Activated CD4-positive, alpha-beta T cell treated with anti-CD3 and anti-CD28 coated beads, Interleukin-2, amount 10 ng/mL, durations not matched to agents 24 days and 14 days (primary cell): ENCODE measurements at regions not wholly inside any gene's neighbourhood (a gene's known extent, or its start where the extent isn't known, plus 50 kb on each side); places are given as distances from the start of the nearest gene placed in this dataset.

Source experiments
- DNase-seq: peaks from one replicate; pipeline ENCODE4 v3.0.0; 2022
- H3K27ac Mint-ChIP-seq: one replicate; pipeline ENCODE4 v1.8.0; 2022; ENCODE audit warnings: mild to moderate bottlenecking, mixed read lengths
- H3K27me3 Mint-ChIP-seq: one replicate; pipeline ENCODE4 v1.8.0; 2022; ENCODE audit warnings: mixed read lengths
- H3K36me3 Mint-ChIP-seq: one replicate; pipeline ENCODE4 v1.8.0; 2022; ENCODE audit warnings: low read depth, mild to moderate bottlenecking, mixed read lengths
- H3K4me1 Mint-ChIP-seq: one replicate; pipeline ENCODE4 v1.8.0; 2021; ENCODE audit warnings: mixed read lengths
- H3K4me3 Mint-ChIP-seq: one replicate; pipeline ENCODE4 v1.8.0; 2022; ENCODE audit warnings: mild to moderate bottlenecking, moderate library complexity, mixed read lengths
- H3K9me3 Mint-ChIP-seq: one replicate; pipeline ENCODE4 v1.8.0; 2021; ENCODE audit warnings: mixed read lengths
- intact Hi-C: fragments of 100-400 bp; cut with micrococcal nuclease; formaldehyde crosslinking; loops from one replicate; pipeline ENCODE4 v1.15.1; 2023

DNA sequence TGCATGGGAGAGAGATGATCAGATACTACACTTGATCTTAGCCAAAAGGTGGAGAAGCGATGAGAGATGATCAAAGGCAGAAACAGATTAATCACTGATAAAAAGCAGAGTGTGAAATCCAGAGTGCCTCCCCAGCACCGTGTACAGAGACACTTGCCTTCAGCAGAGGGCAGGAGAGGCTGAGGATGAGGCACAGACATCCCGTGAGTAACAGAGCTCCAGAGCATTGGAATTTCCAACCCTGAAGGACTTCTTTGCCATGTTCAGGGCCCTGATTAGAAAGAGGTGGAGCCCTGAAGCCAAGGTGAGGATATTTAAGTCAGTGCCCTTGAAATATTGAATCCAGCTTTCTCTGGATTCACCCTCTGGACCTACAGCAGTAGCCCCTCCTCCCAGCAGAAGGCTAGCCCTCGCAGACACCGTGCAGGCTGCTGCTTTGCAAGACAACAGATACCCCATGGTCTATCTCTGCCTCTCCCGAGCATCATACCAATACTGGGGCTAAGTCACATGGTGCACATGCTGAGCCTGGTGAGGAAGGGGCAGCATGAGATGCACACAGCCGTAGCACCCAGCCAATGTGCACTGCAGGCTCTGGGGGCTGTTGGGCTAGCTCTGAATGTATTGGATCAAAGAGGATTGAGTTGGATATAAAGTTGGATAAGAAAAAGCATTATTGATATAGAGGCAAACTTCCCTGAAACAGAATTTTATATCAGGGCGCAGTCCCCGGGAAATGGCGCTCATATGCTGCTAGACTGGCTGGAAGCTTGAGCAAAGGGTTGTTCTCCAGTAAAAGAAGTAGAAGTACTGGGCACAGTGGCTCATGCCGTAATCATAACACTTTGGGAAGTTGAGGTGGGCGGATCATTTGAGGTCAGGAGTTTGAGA lies 200.3 kb upstream of the B3GAT1 start:
- intact Hi-C loops, result no loop called here
- no peak for DNase-seq

DNA sequence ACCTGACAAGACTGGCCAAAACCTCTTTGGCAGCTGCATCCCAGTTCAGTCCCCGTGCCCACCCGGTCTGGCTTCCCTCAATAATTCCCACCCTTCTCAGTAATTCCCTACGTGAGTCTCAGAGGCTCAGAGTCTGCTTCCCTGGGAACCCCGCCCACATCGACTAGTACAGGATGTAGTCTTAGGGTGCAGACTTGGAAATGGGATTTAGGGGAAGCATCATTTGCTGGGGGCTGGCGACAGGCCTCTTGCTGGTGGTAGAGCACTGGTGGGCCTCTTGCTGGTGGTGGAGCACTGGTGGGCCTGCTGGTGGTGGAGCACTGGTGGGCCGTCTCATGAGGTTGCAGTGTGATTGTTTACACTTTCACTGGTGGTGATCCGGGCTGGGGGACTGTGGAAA lies 199.5 kb upstream of the B3GAT1 start:
- H3K27ac Mint-ChIP-seq, result no peak overlapping the region
- DNase-seq, result no peak
- intact Hi-C loops, result no loop called here
- H3K27me3 Mint-ChIP-seq, result no peaks in the 10 kb centered on the region
- no peaks in the 10 kb centered on the region for H3K4me1 Mint-ChIP-seq
- H3K4me3 Mint-ChIP-seq, result no peak overlapping the region
- H3K9me3 Mint-ChIP-seq, result no peaks in the 10 kb centered on the region
- H3K36me3 Mint-ChIP-seq, result no peaks in the 10 kb centered on the region

More for the DNA sequence above, 200.3 kb upstream of the B3GAT1 start:
- H3K27ac Mint-ChIP-seq, result no peak overlapping the region
- H3K36me3 Mint-ChIP-seq, result no peaks in the 10 kb centered on the region
- H3K9me3 Mint-ChIP-seq, result no peaks in the 10 kb centered on the region
- H3K4me3 Mint-ChIP-seq, result no peak overlapping the region
- no peaks in the 10 kb centered on the region for H3K27me3 Mint-ChIP-seq
- H3K4me1 Mint-ChIP-seq, result no peaks in the 10 kb centered on the region

DNA sequence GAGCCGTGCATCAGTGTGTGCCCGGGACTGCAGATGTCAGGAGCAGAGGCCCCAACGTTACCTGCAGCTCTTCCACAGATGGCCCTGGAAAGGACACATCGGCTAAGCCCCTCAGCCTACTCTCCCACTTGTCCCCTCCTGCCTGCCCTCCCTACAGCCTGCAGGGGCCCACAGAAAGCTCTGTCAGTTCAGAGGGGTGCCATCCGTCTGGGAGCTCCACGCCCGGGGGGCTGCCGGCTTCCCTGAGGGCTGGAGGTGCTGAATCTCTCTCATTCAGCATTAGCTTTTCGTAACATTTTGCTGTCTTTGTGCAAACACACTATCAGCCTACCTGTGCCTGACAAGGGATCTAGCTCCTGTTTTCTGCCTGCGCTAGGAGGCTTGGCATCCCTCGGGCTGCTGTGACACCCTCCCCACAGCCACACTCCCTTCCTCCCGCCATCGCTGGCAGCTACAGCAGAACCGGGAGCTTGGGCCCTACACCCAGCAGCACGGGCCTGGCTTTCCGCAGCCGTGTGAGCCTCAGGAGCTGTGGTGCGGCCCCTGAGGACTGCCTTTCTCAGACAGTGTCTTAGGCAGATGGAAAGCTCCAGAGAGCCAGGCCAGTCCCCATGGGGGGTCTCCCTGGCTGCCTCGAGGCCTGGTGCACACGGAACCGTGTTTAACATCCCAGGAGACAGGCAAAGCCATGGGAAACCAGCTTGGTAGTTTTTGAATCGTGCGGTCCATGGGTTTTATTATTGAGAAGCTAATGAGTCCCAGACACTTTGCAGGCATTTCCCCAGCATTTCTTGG lies 198.3 kb upstream of the B3GAT1 start:
- Mint-ChIP-seq H3K27ac (no peak overlapping the region), H3K4me1 (no peaks in the 10 kb centered on the region), H3K9me3 (no peaks in the 10 kb centered on the region), H3K27me3 (no peaks in the 10 kb centered on the region), H3K36me3 (no peaks in the 10 kb centered on the region), H3K4me3 (no peak overlapping the region)
- intact Hi-C loops, result no loop called here
- no peak for DNase-seq

DNA sequence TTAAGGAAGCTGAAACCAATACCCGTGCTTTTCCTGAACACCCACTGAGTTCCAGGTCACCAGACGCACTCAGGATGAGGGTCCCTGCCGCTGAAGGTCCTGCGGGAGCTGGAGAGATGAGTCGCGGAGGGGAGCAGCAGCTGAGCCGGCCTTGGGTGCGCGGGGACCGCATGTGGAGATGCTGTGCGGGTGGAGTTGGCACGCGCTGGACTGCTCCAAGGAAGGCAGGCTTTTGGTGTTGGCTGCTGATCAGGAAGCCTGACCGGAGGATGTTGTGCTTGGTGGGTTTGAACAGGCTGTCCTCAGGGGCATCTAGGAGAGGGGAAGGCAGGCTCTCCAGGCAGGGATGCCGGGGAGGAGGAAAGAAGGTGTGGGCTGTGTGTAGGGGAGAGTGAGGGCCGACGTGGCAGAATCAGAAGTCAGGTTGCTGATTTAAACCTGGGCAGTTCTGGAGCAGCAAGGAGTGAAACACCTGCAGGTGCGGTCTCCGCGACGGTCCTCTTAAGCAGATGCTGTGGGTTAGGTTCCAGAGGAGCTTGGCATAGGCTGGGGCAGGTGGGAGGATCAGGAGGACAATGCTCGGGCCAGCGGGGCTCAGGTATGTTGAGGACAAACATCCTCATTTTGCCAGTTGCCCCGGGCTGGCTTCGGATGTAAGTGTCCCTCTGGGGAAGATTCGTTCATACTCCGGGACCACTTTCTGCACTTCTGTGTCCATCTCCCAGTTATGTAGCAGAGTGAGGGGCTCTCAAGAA lies 197.5 kb upstream of the B3GAT1 start:
- Mint-ChIP-seq H3K4me3 (no peak overlapping the region), H3K27me3 (no peaks in the 10 kb centered on the region), H3K9me3 (no peaks in the 10 kb centered on the region), H3K36me3 (no peaks in the 10 kb centered on the region), H3K27ac (no peak overlapping the region), H3K4me1 (no peaks in the 10 kb centered on the region)
- DNase-seq, result no peak
- intact Hi-C loops, result no loop called here

DNA sequence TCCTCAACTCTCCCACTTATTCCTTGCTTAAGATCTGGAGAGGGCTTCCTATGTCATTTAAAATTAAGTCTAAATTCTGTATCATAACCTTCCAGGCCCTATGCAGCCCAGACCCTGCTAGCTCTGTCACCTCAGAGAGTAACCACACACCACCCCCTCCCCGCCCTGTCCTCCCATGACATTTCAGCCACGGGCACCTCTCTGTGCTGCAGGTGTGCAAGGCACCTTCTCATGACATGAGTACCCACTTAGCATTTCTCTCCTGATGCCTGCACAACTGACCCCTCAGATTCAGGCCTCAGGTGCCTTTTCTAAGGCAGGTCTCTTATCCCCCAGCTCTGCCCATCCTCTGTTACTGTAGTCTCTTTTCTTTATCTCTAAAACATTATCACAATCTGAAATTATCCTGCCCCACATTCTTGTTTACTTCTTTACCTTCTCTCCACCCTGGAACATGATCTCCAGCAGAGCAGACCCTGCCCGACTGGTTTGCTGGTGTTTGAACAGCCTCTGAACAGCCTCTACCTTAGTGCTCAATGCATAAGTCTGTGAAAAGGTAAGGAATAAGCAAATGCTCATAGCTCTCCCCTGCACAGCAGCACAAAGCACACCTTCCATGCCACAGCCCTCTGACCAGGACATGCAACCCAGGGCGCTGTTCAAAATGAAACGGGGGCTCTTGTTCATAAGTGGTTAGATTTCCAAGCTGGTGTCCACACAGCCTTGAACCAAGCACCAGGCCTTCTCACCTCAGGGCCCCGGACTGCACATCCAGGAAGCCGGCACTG lies 196.1 kb upstream of the B3GAT1 start:
- Mint-ChIP-seq H3K27ac (no peak overlapping the region), H3K4me3 (no peak overlapping the region), H3K27me3 (peaks cover 3% of the 10 kb centered on the region), H3K9me3 (no peaks in the 10 kb centered on the region), H3K36me3 (no peaks in the 10 kb centered on the region), H3K4me1 (no peaks in the 10 kb centered on the region)
- no peak for DNase-seq
- intact Hi-C loops, result no loop called here

DNA sequence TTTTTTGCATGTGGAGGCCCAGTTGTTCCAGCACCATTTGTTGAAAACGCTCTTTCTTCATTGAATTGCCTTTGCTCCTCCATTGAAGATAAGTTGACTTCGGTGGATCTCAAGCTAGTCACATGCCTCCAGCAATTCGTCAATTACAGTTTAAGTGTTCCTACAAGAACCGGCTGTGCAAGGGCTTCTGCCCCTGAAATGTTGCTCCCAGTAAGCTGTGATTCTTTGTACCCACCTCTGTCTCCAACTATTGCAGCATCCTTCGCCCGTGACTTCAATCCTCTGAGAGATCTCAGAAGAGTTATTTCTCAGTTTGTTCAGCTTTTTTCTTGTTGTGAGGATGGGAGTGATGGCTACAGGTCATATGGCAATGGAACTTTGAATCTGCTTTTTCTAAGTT lies 194.2 kb upstream of the B3GAT1 start:
- no peaks in the 10 kb centered on the region for H3K9me3 Mint-ChIP-seq
- no peaks in the 10 kb centered on the region for H3K4me1 Mint-ChIP-seq
- intact Hi-C loops, result no loop called here
- H3K36me3 Mint-ChIP-seq, result no peaks in the 10 kb centered on the region
- no peak overlapping the region for H3K4me3 Mint-ChIP-seq
- no peak for DNase-seq
- peaks cover 7% of the 10 kb centered on the region for H3K27me3 Mint-ChIP-seq
- no peak overlapping the region for H3K27ac Mint-ChIP-seq

DNA sequence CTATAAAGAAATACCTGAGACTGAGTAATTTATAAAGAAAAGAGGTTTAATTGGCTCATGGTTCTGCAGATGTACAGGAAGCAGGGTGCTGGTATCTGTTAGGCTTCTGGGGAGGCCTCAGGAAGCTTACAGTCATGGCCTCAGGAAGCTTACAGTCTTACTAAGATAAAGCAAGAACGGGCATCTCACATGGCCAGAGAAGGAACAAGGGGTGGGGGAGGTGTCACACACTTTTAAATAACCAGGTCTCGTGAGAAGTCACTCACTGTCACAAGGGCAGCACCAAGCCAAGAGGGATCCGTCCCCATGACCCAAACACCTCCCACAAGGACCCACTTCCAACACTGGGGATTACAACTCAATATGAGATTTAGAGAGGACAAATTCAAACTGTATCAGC lies 192.8 kb upstream of the B3GAT1 start:
- intact Hi-C loops, result no loop called here
- no peaks in the 10 kb centered on the region for H3K9me3 Mint-ChIP-seq
- no peaks in the 10 kb centered on the region for H3K36me3 Mint-ChIP-seq
- no peak overlapping the region for H3K4me3 Mint-ChIP-seq
- H3K4me1 Mint-ChIP-seq, result no peaks in the 10 kb centered on the region
- no peak for DNase-seq
- peaks cover 7% of the 10 kb centered on the region for H3K27me3 Mint-ChIP-seq
- no peak overlapping the region for H3K27ac Mint-ChIP-seq

DNA sequence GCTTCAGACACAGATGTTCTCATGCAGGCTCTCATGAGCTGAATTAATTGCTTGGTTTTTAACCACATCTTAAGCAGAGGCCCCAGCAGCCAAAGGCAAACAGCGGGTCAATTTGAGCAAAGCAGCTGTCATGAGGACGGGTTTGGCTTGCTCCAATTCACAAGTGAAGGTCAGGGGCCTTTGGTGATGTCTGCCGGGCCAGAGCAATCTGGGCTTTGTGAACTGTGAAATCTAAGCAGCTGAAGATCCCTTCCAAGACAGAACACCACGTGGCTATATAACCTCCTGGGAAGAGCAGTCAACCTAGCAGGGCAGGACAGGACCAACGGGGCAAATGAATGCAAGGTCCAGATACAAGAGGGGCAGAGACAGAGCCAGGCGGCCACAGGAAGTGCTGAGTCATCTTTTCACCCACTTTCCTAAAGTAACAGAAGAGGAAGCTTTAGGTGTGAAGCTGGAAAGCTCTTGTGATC lies 187.3 kb upstream of the B3GAT1 start:
- Mint-ChIP-seq H3K9me3 (no peaks in the 10 kb centered on the region), H3K4me1 (no peaks in the 10 kb centered on the region), H3K27ac (no peak overlapping the region), H3K4me3 (no peak overlapping the region), H3K36me3 (no peaks in the 10 kb centered on the region), H3K27me3 (peaks cover 19% of the 10 kb centered on the region)
- intact Hi-C loops, result no loop called here
- no peak for DNase-seq

DNA sequence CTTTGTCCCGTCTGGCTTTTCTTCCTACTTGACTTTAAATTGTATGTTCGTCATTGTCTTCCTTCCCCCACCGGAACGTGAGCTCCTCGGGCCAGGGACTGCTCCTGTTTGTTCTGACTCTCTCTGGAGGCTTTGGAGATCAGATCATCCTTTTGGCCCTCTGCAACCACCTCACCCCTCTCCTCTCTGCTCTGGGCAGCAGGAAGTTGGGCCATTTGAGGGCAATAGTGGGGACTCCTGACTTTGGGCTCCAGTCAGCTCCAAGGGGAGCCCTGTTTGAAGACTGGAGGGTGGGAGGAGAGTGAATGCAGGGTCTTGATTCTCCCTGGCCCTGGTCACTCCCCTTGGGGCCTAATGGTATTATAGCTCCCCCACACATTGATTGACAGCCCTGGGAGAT lies 186.3 kb upstream of the B3GAT1 start:
- Mint-ChIP-seq H3K27me3 (peaks cover 18% of the 10 kb centered on the region), H3K9me3 (no peaks in the 10 kb centered on the region), H3K36me3 (no peaks in the 10 kb centered on the region), H3K4me3 (no peak overlapping the region), H3K27ac (no peak overlapping the region), H3K4me1 (no peaks in the 10 kb centered on the region)
- DNase-seq, result no peak
- intact Hi-C loops, result no loop called here

DNA sequence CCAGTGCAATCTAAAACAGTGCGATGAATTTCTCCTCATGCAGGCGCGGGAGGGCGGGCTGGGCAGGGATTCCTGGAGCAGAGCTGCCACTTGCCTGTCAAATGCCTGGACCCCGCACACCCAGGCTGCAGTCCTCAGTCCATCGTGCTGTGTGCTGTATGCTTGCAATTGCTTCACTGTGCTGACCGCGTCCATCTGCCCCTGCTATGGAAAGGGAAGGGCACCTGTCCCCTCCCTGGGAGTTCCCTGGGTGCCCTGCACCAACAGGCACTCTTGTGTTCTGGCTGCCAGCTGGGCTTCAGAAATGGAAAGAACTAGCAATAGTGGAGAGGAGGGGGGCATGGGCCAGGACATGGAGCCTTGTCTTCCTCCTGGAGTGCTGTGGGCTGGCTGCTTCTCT lies 185.4 kb upstream of the B3GAT1 start:
- intact Hi-C loops, result no loop called here
- Mint-ChIP-seq H3K4me1 (no peaks in the 10 kb centered on the region), H3K4me3 (no peak overlapping the region), H3K27me3 (peaks cover 17% of the 10 kb centered on the region), H3K27ac (no peak overlapping the region), H3K9me3 (no peaks in the 10 kb centered on the region), H3K36me3 (no peaks in the 10 kb centered on the region)
- DNase-seq, result no peak

DNA sequence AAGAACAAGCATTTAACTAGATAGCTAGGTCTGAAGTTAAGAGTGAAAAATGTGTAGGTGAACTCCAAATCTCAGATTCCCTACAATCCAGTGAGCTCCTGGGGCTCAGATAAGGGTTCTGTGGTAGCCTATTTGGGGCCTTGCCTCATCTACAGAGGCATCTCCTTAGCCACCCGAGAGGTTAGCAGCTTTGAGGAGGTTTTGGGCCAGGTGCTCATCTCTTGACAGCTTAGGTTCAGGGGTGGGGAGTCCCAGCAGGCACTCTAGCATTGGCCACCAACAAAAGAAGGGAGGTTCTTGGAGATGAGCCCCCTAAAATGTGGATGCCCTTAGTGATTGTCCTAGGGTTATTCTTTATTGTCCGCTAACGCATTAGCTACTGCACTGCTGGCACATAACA lies 184.4 kb upstream of the B3GAT1 start:
- Mint-ChIP-seq H3K4me3 (no peak overlapping the region), H3K9me3 (no peaks in the 10 kb centered on the region), H3K4me1 (no peaks in the 10 kb centered on the region), H3K27me3 (peaks cover 14% of the 10 kb centered on the region), H3K36me3 (no peaks in the 10 kb centered on the region), H3K27ac (no peak overlapping the region)
- no peak for DNase-seq
- intact Hi-C loops, result no loop called here

DNA sequence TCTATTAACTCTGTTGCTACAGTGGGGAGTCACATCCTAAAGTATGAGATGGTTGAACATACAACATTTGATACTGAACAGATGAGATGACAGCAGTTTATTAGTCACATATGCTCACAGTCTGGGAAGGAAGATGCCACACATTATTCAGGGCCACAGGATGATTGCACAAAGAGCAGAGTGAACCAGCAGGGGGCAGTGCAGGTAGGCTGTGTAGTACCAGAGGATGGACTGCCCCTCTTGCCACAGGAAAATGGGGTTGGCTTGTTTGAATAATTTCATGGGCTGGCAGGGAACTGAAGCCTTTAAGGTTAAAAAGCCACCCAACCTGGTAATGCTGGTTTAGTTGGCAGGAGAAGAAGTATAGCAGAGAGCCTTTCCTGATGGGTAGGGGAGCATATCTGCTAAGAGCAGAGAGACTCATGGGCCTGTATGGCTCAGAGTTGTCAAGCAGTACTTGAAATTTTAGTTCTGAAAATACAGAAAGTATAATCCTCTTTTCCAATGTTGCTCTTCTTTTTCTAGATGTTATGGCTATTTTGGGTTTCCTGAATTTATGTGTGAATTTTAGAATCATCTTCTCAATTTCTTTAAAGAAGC lies 180.4 kb upstream of the B3GAT1 start:
- DNase-seq, result peak; percentile 83
- Mint-ChIP-seq H3K4me3 (no peak overlapping the region), H3K27ac (no peak overlapping the region), H3K27me3 (peaks cover 21% of the 10 kb centered on the region), H3K4me1 (peaks cover 4% of the 10 kb centered on the region), H3K36me3 (no peaks in the 10 kb centered on the region), H3K9me3 (no peaks in the 10 kb centered on the region)
- intact Hi-C loops, result no loop called here

DNA sequence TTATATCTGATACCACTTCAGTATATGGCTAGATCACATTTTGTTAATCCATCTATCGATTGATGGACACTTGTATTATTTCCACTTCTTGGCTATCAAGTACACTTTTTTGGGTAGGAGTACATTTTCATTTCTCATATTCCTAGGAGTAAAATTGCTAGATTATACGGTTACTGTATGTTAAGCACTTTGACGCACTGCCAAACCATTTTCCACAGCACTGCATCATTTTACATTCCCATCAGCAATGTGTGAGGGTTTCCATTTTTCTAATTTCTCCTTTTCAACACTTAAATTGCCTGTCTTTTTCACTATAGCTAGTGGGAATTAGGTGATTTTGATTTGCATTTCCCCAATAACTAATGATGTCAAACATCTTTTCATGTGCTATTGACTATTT lies 179.3 kb upstream of the B3GAT1 start:
- intact Hi-C loops, result no loop called here
- peaks cover 4% of the 10 kb centered on the region for H3K4me1 Mint-ChIP-seq
- H3K4me3 Mint-ChIP-seq, result no peak overlapping the region
- H3K9me3 Mint-ChIP-seq, result no peaks in the 10 kb centered on the region
- H3K27ac Mint-ChIP-seq, result no peak overlapping the region
- peaks cover 21% of the 10 kb centered on the region for H3K27me3 Mint-ChIP-seq
- H3K36me3 Mint-ChIP-seq, result no peaks in the 10 kb centered on the region
- DNase-seq, result no peak
